Suppressor macrophage treated with lipopolysaccharide for 4 hours (primary cell): ENCODE measurements at regions not wholly inside any gene's neighbourhood (a gene's known extent, or its start where the extent isn't known, plus 50 kb on each side); places are given as distances from the start of the nearest gene placed in this dataset.
"Not testable (repeated sequence)": the region's sequence is repeated elsewhere in the genome, so short reads cannot be mapped to it uniquely, and the experiment has no call there.

Experiments used
- DNase-seq: peaks from one replicate; pipeline ENCODE4 v3.0.0-alpha.2; 2020

- DNase-seq, result not testable (repeated sequence)
These were observed 124.3 kb downstream of the TP53TG3F start for GRCh38 chr16:33583702-33584101.

DNA sequence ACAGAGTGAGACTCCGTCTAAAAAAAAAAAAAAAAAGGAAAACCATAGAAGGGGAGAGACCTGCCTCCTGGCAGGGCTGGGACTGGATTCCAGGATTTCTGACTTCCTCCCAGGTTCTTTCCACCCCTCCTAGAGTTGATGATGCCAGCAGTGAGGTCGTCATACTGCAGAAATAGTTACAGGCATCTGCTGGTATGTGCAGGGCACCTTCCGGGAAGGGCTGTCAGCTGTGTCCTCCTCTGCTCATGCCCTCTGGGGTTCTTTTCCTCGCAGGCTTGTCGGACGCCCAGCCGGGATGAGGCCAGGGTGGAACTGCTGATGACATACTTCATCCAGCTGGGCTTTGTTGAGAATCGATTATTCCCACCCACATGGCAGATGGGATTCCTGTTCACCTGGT, 129.2 kb downstream of the TP53TG3F start:
- DNase-seq, result not testable (repeated sequence)

- DNase-seq, result not testable (repeated sequence)
These were observed 133.9 kb downstream of the TP53TG3F start for GRCh38 chr16:33593344-33593743.

- not testable (repeated sequence) for DNase-seq
These were observed 135.7 kb downstream of the TP53TG3F start for GRCh38 chr16:33595074-33595473.

DNA sequence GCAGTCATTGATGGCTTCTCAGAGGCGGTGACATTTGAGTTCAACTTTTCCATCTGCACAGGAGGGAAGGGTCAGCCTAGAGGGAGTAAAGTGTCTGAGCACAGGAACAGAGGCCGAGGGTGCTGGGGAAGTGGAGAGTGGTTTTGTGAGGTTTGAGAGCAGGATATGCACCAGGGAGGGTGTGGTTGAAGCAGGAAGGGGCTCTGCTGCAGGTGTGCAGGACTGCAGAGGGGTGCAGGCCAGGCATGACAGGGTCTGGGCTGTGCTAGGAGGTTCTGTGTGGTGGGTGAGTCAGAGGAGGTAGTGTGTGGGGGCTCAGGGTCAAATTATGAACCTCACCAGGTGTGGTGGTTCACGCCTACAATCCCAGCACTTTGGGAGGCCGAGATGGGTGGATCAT, 141.6 kb downstream of the TP53TG3F start:
- DNase-seq, result not testable (repeated sequence)

DNA sequence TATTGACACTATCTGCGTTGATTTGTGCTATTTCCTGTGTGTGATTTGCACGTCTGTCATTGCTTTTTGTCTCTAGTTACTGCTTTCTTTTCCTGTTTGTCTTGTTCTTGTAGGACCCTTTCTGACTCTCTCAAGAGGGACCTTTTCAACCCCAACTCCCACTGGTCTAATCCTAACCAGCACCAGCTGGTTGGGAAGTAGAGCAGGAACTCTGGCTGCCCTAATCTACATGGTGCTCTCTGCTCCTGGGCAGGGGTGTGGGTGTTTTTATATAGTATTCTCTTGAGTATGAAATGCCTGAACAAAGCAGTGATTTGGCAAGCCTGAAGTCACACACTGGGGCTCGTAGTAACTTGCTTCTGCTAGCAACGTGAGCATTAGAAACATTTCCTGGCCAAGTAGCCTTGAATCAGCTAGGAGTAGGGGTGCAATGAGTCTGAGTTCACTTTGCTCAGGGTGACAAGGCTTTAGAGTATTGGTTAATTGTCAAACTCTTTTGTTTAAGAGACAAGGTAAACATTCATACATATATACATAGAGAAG, 164.2 kb downstream of the TP53TG3F start:
- DNase-seq, result not testable (repeated sequence)

- not testable (repeated sequence) for DNase-seq
These were observed 169.5 kb downstream of the TP53TG3F start for GRCh38 chr16:33628895-33629294.

- DNase-seq, result not testable (repeated sequence)
These were observed 172.3 kb downstream of the TP53TG3F start for GRCh38 chr16:33631713-33632112.

DNA sequence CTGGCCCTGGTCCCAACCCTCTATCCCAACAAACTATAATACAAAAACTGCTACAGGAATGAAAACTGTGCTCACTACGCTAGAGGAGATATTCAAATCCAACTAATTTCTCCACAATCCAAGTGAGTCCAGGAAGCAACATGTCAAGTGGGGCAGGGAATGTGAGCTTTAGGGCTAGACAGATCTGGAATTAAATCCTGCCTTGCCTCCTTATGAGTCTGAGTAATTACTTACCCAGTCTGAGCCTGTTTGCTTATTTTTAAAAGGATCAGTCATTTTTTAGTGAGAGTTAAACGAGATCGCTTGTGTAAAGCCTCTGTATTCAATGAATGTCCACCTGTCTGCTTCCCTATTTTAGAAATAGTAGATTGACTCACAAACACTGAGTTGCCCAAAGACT, 174.6 kb downstream of the TP53TG3F start:
- not testable (repeated sequence) for DNase-seq

- not testable (repeated sequence) for DNase-seq
These were observed 177.3 kb downstream of the TP53TG3F start for GRCh38 chr16:33636760-33637159.

- DNase-seq, result not testable (repeated sequence)
These were observed 183.9 kb downstream of the TP53TG3F start for GRCh38 chr16:33643270-33643669.

- not testable (repeated sequence) for DNase-seq
These were observed 184.4 kb downstream of the TP53TG3F start for GRCh38 chr16:33643698-33644381.

DNA sequence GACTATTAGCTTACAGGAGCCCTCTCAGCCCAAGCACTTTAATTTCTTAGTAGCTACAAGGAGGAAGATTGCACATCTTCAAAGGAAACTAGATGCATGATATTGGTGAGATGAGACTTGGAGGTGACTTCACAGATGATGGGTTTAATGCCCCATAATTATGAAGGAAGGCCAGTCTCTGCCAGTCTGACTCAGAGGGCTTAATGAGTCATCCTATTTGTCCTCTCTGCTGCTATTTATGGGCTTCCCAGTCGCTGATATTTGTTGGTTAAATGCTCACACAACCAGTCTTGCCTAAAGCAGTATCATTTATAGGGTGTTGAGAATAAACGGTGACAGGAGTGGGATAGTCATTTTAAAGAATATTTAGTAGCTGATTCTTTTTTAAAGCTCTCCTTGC, 187.0 kb downstream of the TP53TG3F start:
- DNase-seq, result peak; percentile 3

GRCh38 chr16:33655756-33656155, 196.3 kb downstream of the TP53TG3F start:
- DNase-seq, result not testable (repeated sequence)

GRCh38 chr16:33656394-33656793, 197.0 kb downstream of the TP53TG3F start:
- DNase-seq, result not testable (repeated sequence)

DNA sequence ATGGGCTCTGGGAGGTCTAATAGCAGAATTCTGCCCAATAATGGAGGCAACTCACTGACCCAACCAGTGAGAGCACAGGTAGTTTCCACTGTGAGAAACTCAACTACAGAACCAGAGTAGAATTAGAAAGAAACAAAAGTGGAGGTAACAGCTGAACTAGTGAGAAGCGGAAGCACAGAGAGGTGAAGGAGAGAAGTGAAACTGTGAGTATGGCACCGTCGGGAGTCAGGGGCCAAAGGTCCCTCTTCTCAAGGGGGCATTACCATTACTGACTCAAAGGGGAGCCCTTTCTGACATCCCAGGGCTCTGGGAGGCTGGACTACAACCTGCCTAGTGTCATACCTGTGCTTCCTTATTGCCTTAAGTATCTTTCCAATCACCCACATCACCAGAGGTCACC, 198.3 kb downstream of the TP53TG3F start:
- not testable (repeated sequence) for DNase-seq

DNA sequence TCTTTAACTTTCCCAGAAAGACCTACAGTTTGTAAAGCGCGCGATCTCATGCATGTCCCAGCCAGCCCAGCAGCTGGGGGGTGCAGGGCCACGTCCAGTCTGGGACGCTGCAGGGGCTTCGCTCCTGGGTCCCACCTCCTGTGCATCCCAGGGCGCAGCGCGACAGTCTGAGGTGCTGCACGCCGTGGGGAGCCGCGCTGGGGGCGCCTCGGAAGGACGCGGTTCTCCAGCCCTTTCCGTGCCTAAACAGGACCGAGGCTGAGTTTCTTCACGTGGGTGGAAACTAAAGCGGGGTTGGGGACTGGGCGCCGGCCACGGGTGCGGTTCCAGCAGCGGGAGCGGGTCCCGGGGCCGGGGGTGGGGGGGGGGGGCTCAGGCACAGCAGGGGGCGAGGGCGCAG, 221.4 kb downstream of the TP53TG3F start:
- DNase-seq, result not testable (repeated sequence)

DNA sequence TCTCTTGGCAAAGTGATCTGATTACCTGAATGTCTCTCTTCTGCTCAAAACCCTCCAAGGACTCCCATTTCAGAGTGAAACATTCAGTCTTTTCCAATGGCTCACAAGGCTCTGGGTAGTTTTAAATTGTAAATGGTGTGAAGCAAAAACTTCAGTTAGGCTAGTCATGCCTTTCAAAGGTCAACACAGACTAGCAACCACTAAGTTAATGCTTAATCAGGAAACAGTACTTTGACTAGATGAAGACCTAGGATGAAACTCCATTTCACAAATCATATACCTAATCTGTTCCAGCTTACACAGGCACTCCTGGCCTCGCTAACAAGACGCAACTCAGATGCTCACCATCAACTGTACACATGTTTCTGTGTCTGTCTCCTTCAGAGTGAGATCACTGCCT, 240.9 kb downstream of the TP53TG3F start:
- not testable (repeated sequence) for DNase-seq

DNA sequence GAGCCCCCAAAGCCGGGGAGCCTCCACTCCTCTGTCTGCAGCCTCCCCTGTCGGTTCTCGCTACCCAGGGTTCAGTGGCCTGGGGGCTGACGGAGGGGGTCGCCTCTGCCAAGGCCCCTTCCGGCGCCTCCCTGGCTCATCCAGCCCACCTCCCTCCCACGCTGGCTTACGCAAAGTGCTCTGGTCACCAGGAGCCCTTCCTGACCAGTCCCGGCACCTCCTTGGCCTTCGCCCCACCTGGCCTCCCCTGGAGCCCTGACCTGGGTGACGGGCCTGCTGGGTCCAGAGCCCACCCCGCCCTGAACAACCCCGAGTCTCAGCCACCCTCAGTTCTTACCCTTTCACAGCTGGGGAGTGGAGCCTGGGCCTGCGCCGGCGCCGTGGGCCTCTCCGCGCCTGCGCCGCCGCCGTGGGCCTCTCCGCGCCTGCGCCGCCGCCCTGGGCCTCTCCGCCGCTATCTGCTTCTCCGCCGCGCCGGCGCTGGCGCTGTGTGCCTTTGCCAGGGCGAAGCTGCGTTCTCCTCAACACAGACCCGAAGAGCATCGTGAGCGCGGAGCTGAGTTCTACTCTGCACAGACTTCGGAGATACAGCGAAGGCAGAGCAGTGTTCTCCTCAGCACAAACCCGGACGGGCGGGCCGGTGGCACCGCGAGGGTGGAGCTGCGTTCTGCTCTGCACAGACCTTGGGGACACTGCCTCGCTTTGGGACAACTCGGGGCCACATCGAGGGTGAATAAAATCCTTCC, 247.6 kb downstream of the TP53TG3F start:
- DNase-seq, result not testable (repeated sequence)

- not testable (repeated sequence) for DNase-seq
These were observed 248.2 kb downstream of the TP53TG3F start for GRCh38 chr16:33707591-33707934.

DNA sequence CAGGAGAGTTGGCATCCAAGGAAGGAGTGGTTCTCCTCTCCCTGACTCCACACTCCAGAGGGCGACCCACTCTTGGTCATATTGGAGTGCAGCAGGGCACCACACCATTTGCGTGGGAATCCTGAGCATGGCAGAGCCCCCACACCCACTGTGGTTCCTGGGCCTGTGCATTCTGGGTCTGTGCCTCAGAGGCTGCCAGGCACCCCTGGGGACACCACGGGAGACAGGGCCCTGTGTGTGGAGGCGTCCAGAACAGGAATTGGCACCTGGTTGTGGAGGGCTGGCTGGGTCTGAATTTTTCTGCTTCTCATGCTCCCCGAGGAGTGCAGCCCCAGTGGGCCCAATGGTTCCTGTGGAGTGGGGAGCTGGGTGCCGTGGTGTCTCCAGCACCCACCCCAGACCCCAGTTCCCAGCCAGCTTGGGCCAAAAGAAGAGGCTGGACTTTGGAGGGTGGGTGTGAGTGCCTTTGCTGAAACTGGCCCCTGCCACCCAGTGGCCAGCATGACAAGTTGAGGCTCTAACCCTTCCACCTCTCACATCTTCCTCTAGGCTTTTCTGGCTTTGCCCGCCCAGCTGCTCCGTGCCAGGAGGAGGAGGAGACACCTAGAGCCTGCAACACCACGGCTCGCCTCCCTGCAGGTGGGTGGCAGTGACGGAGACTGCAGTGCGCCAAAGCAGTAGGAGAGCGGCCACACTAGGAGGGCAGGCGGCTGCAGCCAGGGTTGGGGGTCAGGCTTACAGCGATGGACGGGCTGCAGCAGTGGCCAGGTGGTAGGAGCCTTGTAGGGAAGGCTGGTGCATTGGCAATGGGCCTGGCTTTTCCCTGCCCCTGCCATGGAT, 250.7 kb downstream of the TP53TG3F start:
- DNase-seq, result not testable (repeated sequence)

GRCh38 chr16:33710696-33711087, 251.3 kb downstream of the TP53TG3F start:
- DNase-seq, result not testable (repeated sequence)

GRCh38 chr16:33711616-33712015, 252.2 kb downstream of the TP53TG3F start:
- not testable (repeated sequence) for DNase-seq
